HepG2 (cell line): ENCODE measurements at regions not wholly inside any gene's neighbourhood (a gene's known extent, or its start where the extent isn't known, plus 50 kb on each side); places are given as distances from the start of the nearest gene placed in this dataset.
"Not testable (repeated sequence)": the region's sequence is repeated elsewhere in the genome, so short reads cannot be mapped to it uniquely, and the experiment has no call there.

Experiments used
- GABPA ChIP-seq, 2 experiments: IDR thresholded peaks; 2 replicates each; pipeline ENCODE4 v1.6.1; 2011 to 2016; ENCODE audit warnings: low read depth in 2 of 2, low read length in 1 of 2, missing biosample characterization in 1 of 2, missing genetic modification characterization in 1 of 2
- HIVEP1 ChIP-seq: sonication (generic); formaldehyde crosslinking; IDR thresholded peaks from 2 replicates; pipeline ENCODE4 v1.4.0; 2020; ENCODE audit warnings: mild to moderate bottlenecking, missing genetic modification reagents
- HNRNPLL ChIP-seq: fragments of 200-400 bp; formaldehyde crosslinking; IDR thresholded peaks from 2 replicates; pipeline ENCODE4 v1.6.1; 2017; ENCODE audit warnings: mild to moderate bottlenecking, low read depth, low read length; ENCODE audit not compliant: poor library complexity, severe bottlenecking
- RNF2 ChIP-seq: fragments of 450-650 bp; conservative IDR thresholded peaks from 2 replicates; pipeline ENCODE4 v1.6.1; 2016; ENCODE audit warnings: low read depth
- ZFP1 ChIP-seq: IDR thresholded peaks from 2 replicates; pipeline ENCODE4 v1.6.1; 2016
- ZNF274 ChIP-seq: sonication (generic); formaldehyde crosslinking; IDR thresholded peaks from 2 replicates; pipeline ENCODE4 v1.5.1; 2020; ENCODE audit warnings: mild to moderate bottlenecking, missing genetic modification reagents
- ZNF3 ChIP-seq: IDR thresholded peaks from 2 replicates; pipeline ENCODE4 v1.7.0; 2017; ENCODE audit warnings: inconsistent platforms
- ZNF777 ChIP-seq: sonication (generic); formaldehyde crosslinking; IDR thresholded peaks from 2 replicates; pipeline ENCODE4 v1.4.0; 2020; ENCODE audit warnings: missing genetic modification reagents
- TF ChIP-seq, protein P1 (sequence below): sonication (generic); formaldehyde crosslinking; IDR thresholded peaks from 2 replicates; pipeline ENCODE4 v1.4.0; 2020; ENCODE audit warnings: missing genetic modification reagents
- TF ChIP-seq, protein P2 (sequence below): fragments of 450-650 bp; IDR thresholded peaks from 2 replicates; pipeline ENCODE4 v1.6.1; 2017; ENCODE audit warnings: mild to moderate bottlenecking

DNA sequence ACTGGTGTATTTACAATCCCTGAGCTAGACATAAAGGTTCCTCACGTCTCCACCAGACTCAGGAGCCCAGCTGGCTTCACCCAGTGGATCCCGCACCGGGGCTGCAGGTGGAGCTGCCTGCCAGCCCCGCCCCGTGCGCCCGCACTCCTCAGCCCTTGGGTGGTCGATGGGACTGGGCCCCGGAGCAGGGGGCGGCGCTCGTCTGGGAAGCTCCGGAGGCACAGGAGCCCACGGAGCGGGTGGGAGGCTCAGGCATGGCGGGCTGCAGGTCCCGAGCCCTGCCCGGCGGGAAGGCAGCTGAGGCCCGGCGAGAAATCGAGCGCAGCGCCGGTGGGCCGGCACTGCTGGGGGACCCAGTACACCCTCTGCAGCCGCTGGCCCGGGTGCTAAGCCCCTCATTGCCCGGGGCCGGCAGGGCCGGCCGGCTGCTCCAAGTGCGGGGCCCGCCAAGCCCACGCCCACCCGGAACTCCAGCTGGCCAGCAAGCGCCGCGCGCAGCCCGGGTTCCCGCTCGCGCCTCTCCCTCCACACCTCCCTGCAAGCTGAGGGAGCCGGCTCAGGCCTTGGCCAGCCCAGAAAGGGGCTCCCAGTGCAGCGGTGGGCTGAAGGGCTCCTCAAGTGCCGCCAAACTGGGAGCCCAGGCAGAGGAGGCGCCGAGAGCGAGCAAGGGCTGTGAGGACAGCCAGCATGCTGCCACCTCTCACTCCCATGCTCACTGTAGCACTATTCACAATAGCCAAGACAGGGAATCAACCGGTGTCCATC is 79.3 kb upstream of the RGPD4 start:
- TF ChIP-seq, protein P1, sequence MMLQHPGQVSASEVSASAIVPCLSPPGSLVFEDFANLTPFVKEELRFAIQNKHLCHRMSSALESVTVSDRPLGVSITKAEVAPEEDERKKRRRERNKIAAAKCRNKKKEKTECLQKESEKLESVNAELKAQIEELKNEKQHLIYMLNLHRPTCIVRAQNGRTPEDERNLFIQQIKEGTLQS = not testable (repeated sequence)
- TF ChIP-seq RNF2; ZNF274; ZFP1; HNRNPLL; GABPA (IDR thresholded peaks at IDR 0.05; ENCODE audit: low read depth, low read length); GABPA (CRISPR knock-in tag; IDR thresholded peaks at IDR 0.05; ENCODE audit: low read depth); HIVEP1 (CRISPR knock-in tag); ZNF777 (CRISPR knock-in tag); ZNF3 (CRISPR knock-in tag): not testable (repeated sequence)
- TF ChIP-seq, protein P2, sequence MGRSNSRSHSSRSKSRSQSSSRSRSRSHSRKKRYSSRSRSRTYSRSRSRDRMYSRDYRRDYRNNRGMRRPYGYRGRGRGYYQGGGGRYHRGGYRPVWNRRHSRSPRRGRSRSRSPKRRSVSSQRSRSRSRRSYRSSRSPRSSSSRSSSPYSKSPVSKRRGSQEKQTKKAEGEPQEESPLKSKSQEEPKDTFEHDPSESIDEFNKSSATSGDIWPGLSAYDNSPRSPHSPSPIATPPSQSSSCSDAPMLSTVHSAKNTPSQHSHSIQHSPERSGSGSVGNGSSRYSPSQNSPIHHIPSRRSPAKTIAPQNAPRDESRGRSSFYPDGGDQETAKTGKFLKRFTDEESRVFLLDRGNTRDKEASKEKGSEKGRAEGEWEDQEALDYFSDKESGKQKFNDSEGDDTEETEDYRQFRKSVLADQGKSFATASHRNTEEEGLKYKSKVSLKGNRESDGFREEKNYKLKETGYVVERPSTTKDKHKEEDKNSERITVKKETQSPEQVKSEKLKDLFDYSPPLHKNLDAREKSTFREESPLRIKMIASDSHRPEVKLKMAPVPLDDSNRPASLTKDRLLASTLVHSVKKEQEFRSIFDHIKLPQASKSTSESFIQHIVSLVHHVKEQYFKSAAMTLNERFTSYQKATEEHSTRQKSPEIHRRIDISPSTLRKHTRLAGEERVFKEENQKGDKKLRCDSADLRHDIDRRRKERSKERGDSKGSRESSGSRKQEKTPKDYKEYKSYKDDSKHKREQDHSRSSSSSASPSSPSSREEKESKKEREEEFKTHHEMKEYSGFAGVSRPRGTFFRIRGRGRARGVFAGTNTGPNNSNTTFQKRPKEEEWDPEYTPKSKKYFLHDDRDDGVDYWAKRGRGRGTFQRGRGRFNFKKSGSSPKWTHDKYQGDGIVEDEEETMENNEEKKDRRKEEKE = not testable (repeated sequence)
